ENCODE measurements at regions not wholly inside any gene's neighbourhood (a gene's known extent, or its start where the extent isn't known, plus 50 kb on each side); places are given as distances from the start of the nearest gene placed in this dataset.

- intact Hi-C loops (cut with micrococcal nuclease): no loop called here
- peaks cover 9% of the 10 kb centered on the region for H3K4me1 Mint-ChIP-seq (ENCODE audit: low read depth)
- no peak overlapping the region for H3K27ac Mint-ChIP-seq
- DNase-seq (ENCODE audit: low spot score): peak; percentile 68
- H3K4me3 Mint-ChIP-seq (ENCODE audit: low read depth): peak overlapping the region; percentile 76
- no peaks in the 10 kb centered on the region for H3K9me3 Mint-ChIP-seq
- H3K36me3 Mint-ChIP-seq (ENCODE audit: low read depth): no peaks in the 10 kb centered on the region
- H3K27me3 Mint-ChIP-seq (ENCODE audit: low read depth): peaks cover 19% of the 10 kb centered on the region
Observed at GRCh38 chr10:128210215-128211063, 84.2 kb upstream of the MKI67 start.

- Mint-ChIP-seq H3K36me3 (ENCODE audit: low read depth) (no peaks in the 10 kb centered on the region), H3K27me3 (ENCODE audit: low read depth) (peaks cover 19% of the 10 kb centered on the region), H3K9me3 (no peaks in the 10 kb centered on the region), H3K4me1 (ENCODE audit: low read depth) (peaks cover 9% of the 10 kb centered on the region), H3K27ac (no peak overlapping the region), H3K4me3 (ENCODE audit: low read depth) (peak overlapping the region; percentile 85)
- intact Hi-C loops (cut with micrococcal nuclease): no loop called here
- DNase-seq (ENCODE audit: low spot score): no peak
Observed at GRCh38 chr10:128211064-128211504, 84.9 kb upstream of the MKI67 start.

- peaks cover 13% of the 10 kb centered on the region for H3K4me1 Mint-ChIP-seq (ENCODE audit: low read depth)
- no peaks in the 10 kb centered on the region for H3K36me3 Mint-ChIP-seq (ENCODE audit: low read depth)
- H3K9me3 Mint-ChIP-seq: no peaks in the 10 kb centered on the region
- H3K4me3 Mint-ChIP-seq (ENCODE audit: low read depth): peak overlapping the region; percentile 85
- intact Hi-C loops (cut with micrococcal nuclease): loop anchor here (2.0 kb wide), 1 partner anchor 31 kb away; no protein-coding TSS in a partner anchor
- peak overlapping the region; percentile 73 for H3K27ac Mint-ChIP-seq
- peaks cover 20% of the 10 kb centered on the region for H3K27me3 Mint-ChIP-seq (ENCODE audit: low read depth)
- DNase-seq (ENCODE audit: low spot score): peak; percentile 79
Observed at GRCh38 chr10:128211953-128212727, 85.9 kb upstream of the MKI67 start.

GRCh38 chr10:128213156-128213555 lies 86.9 kb upstream of the MKI67 start:
- intact Hi-C loops (cut with micrococcal nuclease): loop anchor here (2.0 kb wide), 1 partner anchor 32 kb away; no protein-coding TSS in a partner anchor
- H3K27ac Mint-ChIP-seq: no peak overlapping the region
- H3K4me3 Mint-ChIP-seq (ENCODE audit: low read depth): no peak overlapping the region
- H3K9me3 Mint-ChIP-seq: no peaks in the 10 kb centered on the region
- peaks cover 15% of the 10 kb centered on the region for H3K4me1 Mint-ChIP-seq (ENCODE audit: low read depth)
- no peak for DNase-seq (ENCODE audit: low spot score)
- no peaks in the 10 kb centered on the region for H3K36me3 Mint-ChIP-seq (ENCODE audit: low read depth)
- peaks cover 21% of the 10 kb centered on the region for H3K27me3 Mint-ChIP-seq (ENCODE audit: low read depth)

GRCh38 chr10:128215733-128216132 lies 89.5 kb upstream of the MKI67 start:
- no peaks in the 10 kb centered on the region for H3K36me3 Mint-ChIP-seq (ENCODE audit: low read depth)
- no peaks in the 10 kb centered on the region for H3K9me3 Mint-ChIP-seq
- peaks cover 15% of the 10 kb centered on the region for H3K27me3 Mint-ChIP-seq (ENCODE audit: low read depth)
- intact Hi-C loops (cut with micrococcal nuclease): no loop called here
- H3K4me1 Mint-ChIP-seq (ENCODE audit: low read depth): peaks cover 15% of the 10 kb centered on the region
- no peak for DNase-seq (ENCODE audit: low spot score)
- no peak overlapping the region for H3K27ac Mint-ChIP-seq
- no peak overlapping the region for H3K4me3 Mint-ChIP-seq (ENCODE audit: low read depth)

- Mint-ChIP-seq H3K27ac (no peak overlapping the region), H3K4me3 (ENCODE audit: low read depth) (no peak overlapping the region), H3K4me1 (ENCODE audit: low read depth) (peaks cover 14% of the 10 kb centered on the region), H3K36me3 (ENCODE audit: low read depth) (no peaks in the 10 kb centered on the region), H3K27me3 (ENCODE audit: low read depth) (peaks cover 21% of the 10 kb centered on the region), H3K9me3 (no peaks in the 10 kb centered on the region)
- no peak for DNase-seq (ENCODE audit: low spot score)
- intact Hi-C loops (cut with micrococcal nuclease): no loop called here
Observed at GRCh38 chr10:128217136-128217535, 90.9 kb upstream of the MKI67 start.

- H3K4me1 Mint-ChIP-seq (ENCODE audit: low read depth): peaks cover 11% of the 10 kb centered on the region
- intact Hi-C loops (cut with micrococcal nuclease): no loop called here
- no peaks in the 10 kb centered on the region for H3K9me3 Mint-ChIP-seq
- no peak overlapping the region for H3K27ac Mint-ChIP-seq
- no peaks in the 10 kb centered on the region for H3K36me3 Mint-ChIP-seq (ENCODE audit: low read depth)
- no peak overlapping the region for H3K4me3 Mint-ChIP-seq (ENCODE audit: low read depth)
- DNase-seq (ENCODE audit: low spot score): no peak
- H3K27me3 Mint-ChIP-seq (ENCODE audit: low read depth): peaks cover 15% of the 10 kb centered on the region
Observed at GRCh38 chr10:128218161-128218560, 91.9 kb upstream of the MKI67 start.

- H3K27me3 Mint-ChIP-seq (ENCODE audit: low read depth): peaks cover 15% of the 10 kb centered on the region
- H3K4me1 Mint-ChIP-seq (ENCODE audit: low read depth): peaks cover 11% of the 10 kb centered on the region
- intact Hi-C loops (cut with micrococcal nuclease): no loop called here
- no peaks in the 10 kb centered on the region for H3K36me3 Mint-ChIP-seq (ENCODE audit: low read depth)
- H3K4me3 Mint-ChIP-seq (ENCODE audit: low read depth): no peak overlapping the region
- no peaks in the 10 kb centered on the region for H3K9me3 Mint-ChIP-seq
- no peak for DNase-seq (ENCODE audit: low spot score)
- H3K27ac Mint-ChIP-seq: no peak overlapping the region
Observed at GRCh38 chr10:128219295-128219694, 93.1 kb upstream of the MKI67 start.

GRCh38 chr10:128220021-128220420 lies 93.8 kb upstream of the MKI67 start:
- H3K9me3 Mint-ChIP-seq: no peaks in the 10 kb centered on the region
- H3K4me3 Mint-ChIP-seq (ENCODE audit: low read depth): no peak overlapping the region
- peaks cover 11% of the 10 kb centered on the region for H3K4me1 Mint-ChIP-seq (ENCODE audit: low read depth)
- intact Hi-C loops (cut with micrococcal nuclease): no loop called here
- no peaks in the 10 kb centered on the region for H3K36me3 Mint-ChIP-seq (ENCODE audit: low read depth)
- H3K27ac Mint-ChIP-seq: no peak overlapping the region
- H3K27me3 Mint-ChIP-seq (ENCODE audit: low read depth): peaks cover 15% of the 10 kb centered on the region
- DNase-seq (ENCODE audit: low spot score): no peak

- no peaks in the 10 kb centered on the region for H3K9me3 Mint-ChIP-seq
- peaks cover 23% of the 10 kb centered on the region for H3K27me3 Mint-ChIP-seq (ENCODE audit: low read depth)
- no peak overlapping the region for H3K27ac Mint-ChIP-seq
- peaks cover 11% of the 10 kb centered on the region for H3K4me1 Mint-ChIP-seq (ENCODE audit: low read depth)
- intact Hi-C loops (cut with micrococcal nuclease): no loop called here
- H3K36me3 Mint-ChIP-seq (ENCODE audit: low read depth): no peaks in the 10 kb centered on the region
- DNase-seq (ENCODE audit: low spot score): no peak
- no peak overlapping the region for H3K4me3 Mint-ChIP-seq (ENCODE audit: low read depth)
Observed at GRCh38 chr10:128221117-128221516, 94.9 kb upstream of the MKI67 start.

- intact Hi-C loops (cut with micrococcal nuclease): no loop called here
- no peak overlapping the region for H3K4me3 Mint-ChIP-seq (ENCODE audit: low read depth)
- no peaks in the 10 kb centered on the region for H3K9me3 Mint-ChIP-seq
- no peak overlapping the region for H3K27ac Mint-ChIP-seq
- H3K36me3 Mint-ChIP-seq (ENCODE audit: low read depth): no peaks in the 10 kb centered on the region
- DNase-seq (ENCODE audit: low spot score): no peak
- H3K27me3 Mint-ChIP-seq (ENCODE audit: low read depth): peaks cover 26% of the 10 kb centered on the region
- peaks cover 11% of the 10 kb centered on the region for H3K4me1 Mint-ChIP-seq (ENCODE audit: low read depth)
Observed at GRCh38 chr10:128221807-128222206, 95.6 kb upstream of the MKI67 start.

GRCh38 chr10:128222332-128222849 lies 96.2 kb upstream of the MKI67 start:
- peaks cover 5% of the 10 kb centered on the region for H3K4me1 Mint-ChIP-seq (ENCODE audit: low read depth)
- peaks cover 29% of the 10 kb centered on the region for H3K27me3 Mint-ChIP-seq (ENCODE audit: low read depth)
- no peaks in the 10 kb centered on the region for H3K36me3 Mint-ChIP-seq (ENCODE audit: low read depth)
- no peak for DNase-seq (ENCODE audit: low spot score)
- no peak overlapping the region for H3K27ac Mint-ChIP-seq
- intact Hi-C loops (cut with micrococcal nuclease): no loop called here
- H3K9me3 Mint-ChIP-seq: no peaks in the 10 kb centered on the region
- no peak overlapping the region for H3K4me3 Mint-ChIP-seq (ENCODE audit: low read depth)

- Mint-ChIP-seq H3K36me3 (ENCODE audit: low read depth) (no peaks in the 10 kb centered on the region), H3K9me3 (peaks cover 3% of the 10 kb centered on the region), H3K4me1 (ENCODE audit: low read depth) (no peaks in the 10 kb centered on the region), H3K4me3 (ENCODE audit: low read depth) (no peak overlapping the region), H3K27me3 (ENCODE audit: low read depth) (peaks cover 21% of the 10 kb centered on the region), H3K27ac (no peak overlapping the region)
- intact Hi-C loops (cut with micrococcal nuclease): no loop called here
- DNase-seq (ENCODE audit: low spot score): no peak
Observed at GRCh38 chr10:128230401-128230800, 104.2 kb upstream of the MKI67 start.

All from activated T-helper 2 cell treated with anti-CD3 and anti-CD28 coated beads, Interferon-gamma antibody, Interleukin-2, Interleukin-4, amounts not matched to agents 10 μg/mL and 5 μg/mL and 100 μg/mL, durations not matched to agents 14 hours and 24 hours and 36 hours (primary cell).